Progenitor cell of endocrine pancreas (in vitro differentiated cells): ENCODE measurements at regions not wholly inside any gene's neighbourhood (a gene's known extent, or its start where the extent isn't known, plus 50 kb on each side); places are given as distances from the start of the nearest gene placed in this dataset.

Source experiments
- DNase-seq: peaks from one replicate; pipeline ENCODE4 v3.0.0; 2021; ENCODE audit warnings: low spot score; ENCODE audit not compliant: unreplicated experiment
- H3K27ac Mint-ChIP-seq: 2 replicates; pipeline ENCODE4 v1.8.0; 2021; ENCODE audit warnings: mild to moderate bottlenecking, moderate library complexity, mixed read lengths
- H3K27me3 Mint-ChIP-seq: 2 replicates; pipeline ENCODE4 v1.8.0; 2021; ENCODE audit warnings: mixed read lengths
- H3K36me3 Mint-ChIP-seq: 2 replicates; pipeline ENCODE4 v1.8.0; 2022; ENCODE audit warnings: mixed read lengths; ENCODE audit not compliant: insufficient read depth
- H3K4me1 Mint-ChIP-seq: 2 replicates; pipeline ENCODE4 v1.8.0; 2021; ENCODE audit warnings: low read depth, mixed read lengths
- H3K4me3 Mint-ChIP-seq: 2 replicates; pipeline ENCODE4 v1.8.0; 2021; ENCODE audit warnings: low read depth, mild to moderate bottlenecking, moderate library complexity, mixed read lengths
- H3K9me3 Mint-ChIP-seq: 2 replicates; pipeline ENCODE4 v1.8.0; 2021; ENCODE audit warnings: low read depth, mixed read lengths
- CTCF ChIP-seq: fragments of 200-600 bp; sonication (generic); IDR thresholded peaks from one replicate; pipeline ENCODE4 v1.5.0; 2021; ENCODE audit warnings: antibody characterized with exemption, mild to moderate bottlenecking; ENCODE audit not compliant: unreplicated experiment

- H3K9me3 Mint-ChIP-seq, result no peaks in the 10 kb centered on the region
- H3K36me3 Mint-ChIP-seq, result no peaks in the 10 kb centered on the region
- TF ChIP-seq CTCF, result no peak
- peaks cover 3% of the 10 kb centered on the region for H3K4me1 Mint-ChIP-seq
- no peaks in the 10 kb centered on the region for H3K27me3 Mint-ChIP-seq
- H3K4me3 Mint-ChIP-seq, result no peak overlapping the region
- no peak for DNase-seq
- H3K27ac Mint-ChIP-seq, result no peak overlapping the region
Observed at GRCh38 chr16:59052231-59052630, 318.1 kb upstream of the GOT2 start.

GRCh38 chr16:59048876-59049275, 314.8 kb upstream of the GOT2 start:
- no peak for DNase-seq
- Mint-ChIP-seq H3K4me1 (peaks cover 3% of the 10 kb centered on the region), H3K9me3 (no peaks in the 10 kb centered on the region), H3K36me3 (no peaks in the 10 kb centered on the region), H3K27ac (no peak overlapping the region), H3K27me3 (no peaks in the 10 kb centered on the region), H3K4me3 (no peak overlapping the region)
- TF ChIP-seq CTCF, result no peak

GRCh38 chr16:59047114-59047513, 313.0 kb upstream of the GOT2 start:
- H3K27ac Mint-ChIP-seq, result no peak overlapping the region
- peaks cover 3% of the 10 kb centered on the region for H3K4me1 Mint-ChIP-seq
- peak; percentile 33 for TF ChIP-seq CTCF
- H3K36me3 Mint-ChIP-seq, result no peaks in the 10 kb centered on the region
- no peak for DNase-seq
- no peaks in the 10 kb centered on the region for H3K9me3 Mint-ChIP-seq
- H3K4me3 Mint-ChIP-seq, result no peak overlapping the region
- H3K27me3 Mint-ChIP-seq, result no peaks in the 10 kb centered on the region

GRCh38 chr16:59046335-59046734, 312.2 kb upstream of the GOT2 start:
- Mint-ChIP-seq H3K4me3 (no peak overlapping the region), H3K36me3 (no peaks in the 10 kb centered on the region), H3K27ac (no peak overlapping the region), H3K27me3 (no peaks in the 10 kb centered on the region), H3K4me1 (peaks cover 4% of the 10 kb centered on the region), H3K9me3 (no peaks in the 10 kb centered on the region)
- no peak for TF ChIP-seq CTCF
- DNase-seq, result no peak

- TF ChIP-seq CTCF, result no peak
- H3K27me3 Mint-ChIP-seq, result no peaks in the 10 kb centered on the region
- peaks cover 9% of the 10 kb centered on the region for H3K4me1 Mint-ChIP-seq
- H3K4me3 Mint-ChIP-seq, result no peak overlapping the region
- no peaks in the 10 kb centered on the region for H3K36me3 Mint-ChIP-seq
- DNase-seq, result no peak
- H3K9me3 Mint-ChIP-seq, result no peaks in the 10 kb centered on the region
- H3K27ac Mint-ChIP-seq, result no peak overlapping the region
Observed at GRCh38 chr16:59045501-59045900, 311.4 kb upstream of the GOT2 start.

GRCh38 chr16:59044616-59045015, 310.5 kb upstream of the GOT2 start:
- peaks cover 16% of the 10 kb centered on the region for H3K4me1 Mint-ChIP-seq
- H3K27me3 Mint-ChIP-seq, result no peaks in the 10 kb centered on the region
- no peak overlapping the region for H3K27ac Mint-ChIP-seq
- no peaks in the 10 kb centered on the region for H3K36me3 Mint-ChIP-seq
- H3K4me3 Mint-ChIP-seq, result no peak overlapping the region
- DNase-seq, result no peak
- TF ChIP-seq CTCF, result no peak
- H3K9me3 Mint-ChIP-seq, result no peaks in the 10 kb centered on the region
